ENCODE measurements at regions not wholly inside any gene's neighbourhood (a gene's known extent, or its start where the extent isn't known, plus 50 kb on each side); places are given as distances from the start of the nearest gene placed in this dataset.

GRCh38 chr20:9919271-9920014 is 80.6 kb upstream of the PAK5 start:
- no peak for DNase-seq (ENCODE audit: low read depth)

- no peak for DNase-seq (ENCODE audit: low read depth)
Observed at GRCh38 chr20:9918348-9918747, 79.5 kb upstream of the PAK5 start.

GRCh38 chr20:9916761-9917160 is 77.9 kb upstream of the PAK5 start:
- no peak for DNase-seq (ENCODE audit: low read depth)

GRCh38 chr20:9912858-9913434 is 74.1 kb upstream of the PAK5 start:
- DNase-seq (ENCODE audit: low read depth), result peak; percentile 6

GRCh38 chr20:9912290-9912689 is 73.4 kb upstream of the PAK5 start:
- no peak for DNase-seq (ENCODE audit: low read depth)

GRCh38 chr20:9911519-9911918 is 72.6 kb upstream of the PAK5 start:
- DNase-seq (ENCODE audit: low read depth), result no peak

GRCh38 chr20:9909167-9909566 is 70.3 kb upstream of the PAK5 start:
- DNase-seq (ENCODE audit: low read depth), result no peak

- DNase-seq (ENCODE audit: low read depth), result no peak
Observed at GRCh38 chr20:9903048-9903655, 64.3 kb upstream of the PAK5 start.

- no peak for DNase-seq (ENCODE audit: low read depth)
Observed at GRCh38 chr20:9889270-9889981, 50.5 kb upstream of the PAK5 start.

All from stimulated activated CD8-positive, alpha-beta memory T cell treated with anti-CD3 and anti-CD28 coated beads, Interleukin-4, amount 100 ng/mL, for 24 hours (primary cell).